Neural cell (in vitro differentiated cells): ENCODE measurements at regions not wholly inside any gene's neighbourhood (a gene's known extent, or its start where the extent isn't known, plus 50 kb on each side); places are given as distances from the start of the nearest gene placed in this dataset.

Experiments
- H2AFZ ChIP-seq: fragments of 200-600, 300-800 bp; sonication (generic), shearing (Covaris generic); 2 replicates; pipeline ENCODE4 v1.6.0; 2014; ENCODE audit warnings: low read depth, mild to moderate bottlenecking, antibody characterized with exemption, low read length, moderate library complexity
- H3F3A ChIP-seq: fragments of 200-600 bp; shearing (Covaris generic); 2 replicates; pipeline ENCODE4 v1.6.1; 2016; ENCODE audit warnings: mild to moderate bottlenecking, moderate library complexity, mixed read lengths, antibody characterized with exemption, low read length; ENCODE audit not compliant: insufficient read depth, poor library complexity, severe bottlenecking
- H3K27ac ChIP-seq: fragments of 200-600, 300-800 bp; sonication (generic), shearing (Covaris generic); 2 replicates; pipeline ENCODE4 v1.5.1; 2014; ENCODE audit warnings: mild to moderate bottlenecking, low read length, moderate library complexity
- H3K27me3 ChIP-seq: fragments of 300-800, 200-600 bp; sonication (generic), shearing (Covaris generic); 2 replicates; pipeline ENCODE4 v1.6.0; 2014; ENCODE audit warnings: mild to moderate bottlenecking, low read depth, low read length, moderate library complexity; ENCODE audit not compliant: insufficient read depth
- H3K36me3 ChIP-seq: fragments of 300-800, 200-600 bp; sonication (generic), shearing (Covaris generic); 2 replicates; pipeline ENCODE4 v1.5.1; 2014; ENCODE audit warnings: mild to moderate bottlenecking, antibody characterized with exemption, low read length, moderate library complexity; ENCODE audit not compliant: insufficient read depth
- H3K4me2 ChIP-seq: fragments of 300-800, 200-600 bp; sonication (generic), shearing (Covaris generic); 2 replicates; pipeline ENCODE4 v1.6.0; 2014; ENCODE audit warnings: mild to moderate bottlenecking, low read length
- H3K4me3 ChIP-seq: fragments of 300-800, 200-600 bp; sonication (generic), shearing (Covaris generic); 2 replicates; pipeline ENCODE4 v1.5.1; 2014; ENCODE audit warnings: mild to moderate bottlenecking, low read length, moderate library complexity
- H3K79me2 ChIP-seq: fragments of 200-600 bp; shearing (Covaris generic); replicated peaks from 2 replicates; pipeline ENCODE4 v1.6.0; 2014; ENCODE audit warnings: mild to moderate bottlenecking, low read length, moderate library complexity; ENCODE audit not compliant: insufficient read depth
- H3K9ac ChIP-seq: fragments of 300-800, 200-600 bp; sonication (generic), shearing (Covaris generic); 2 replicates; pipeline ENCODE4 v1.6.1; 2016; ENCODE audit warnings: mild to moderate bottlenecking, low read length, mixed read lengths
- H3K9me2 ChIP-seq: fragments of 200-600 bp; shearing (Covaris generic); 2 replicates; pipeline ENCODE4 v1.6.1; 2016; ENCODE audit warnings: mild to moderate bottlenecking, low read length, mixed read lengths; ENCODE audit not compliant: insufficient read depth
- H3K9me3 ChIP-seq: fragments of 200-600, 300-800 bp; sonication (generic), shearing (Covaris generic); 2 replicates; pipeline ENCODE4 v1.6.1; 2016; ENCODE audit warnings: mild to moderate bottlenecking, mixed run types, low read length, moderate library complexity, mixed read lengths
- H4K20me1 ChIP-seq: fragments of 200-600 bp; shearing (Covaris generic); 2 replicates; pipeline ENCODE4 v1.6.1; 2016; ENCODE audit warnings: mild to moderate bottlenecking, mixed run types; ENCODE audit not compliant: insufficient read depth
- CTCF ChIP-seq: fragments of 450-650 bp; IDR thresholded peaks from 2 replicates; pipeline ENCODE4 v1.5.1; 2014; ENCODE audit warnings: antibody characterized with exemption, mild to moderate bottlenecking, moderate library complexity; ENCODE audit not compliant: poor library complexity, severe bottlenecking
- EP300 ChIP-seq: fragments of 450-650 bp; conservative IDR thresholded peaks from 2 replicates; pipeline ENCODE4 v1.6.1; 2014; ENCODE audit warnings: antibody characterized with exemption, mild to moderate bottlenecking, moderate library complexity; ENCODE audit not compliant: poor library complexity, severe bottlenecking
- EZH2 ChIP-seq: fragments of 200-600, 300-800 bp; shearing (Covaris generic), sonication (generic); IDR thresholded peaks from 2 replicates; pipeline ENCODE4 v1.6.1; 2014; ENCODE audit warnings: antibody characterized with exemption, low read length, borderline replicate concordance, mild to moderate bottlenecking; ENCODE audit not compliant: insufficient read depth, poor library complexity, severe bottlenecking
- MXI1 ChIP-seq: fragments of 450-650 bp; conservative IDR thresholded peaks from 2 replicates; pipeline ENCODE4 v1.6.1; 2014; ENCODE audit warnings: antibody characterized with exemption, mild to moderate bottlenecking; ENCODE audit not compliant: poor library complexity, severe bottlenecking
- POLR2AphosphoS5 ChIP-seq: IDR thresholded peaks from 2 replicates; pipeline ENCODE4 v1.6.1; 2012
- RAD21 ChIP-seq: fragments of 450-650 bp; conservative IDR thresholded peaks from 2 replicates; pipeline ENCODE4 v1.6.1; 2014; ENCODE audit warnings: antibody characterized with exemption, mild to moderate bottlenecking, moderate library complexity
- REST ChIP-seq: IDR thresholded peaks from 2 replicates; pipeline ENCODE4 v1.6.1; 2012; ENCODE audit warnings: borderline replicate concordance
- SMC3 ChIP-seq: fragments of 450-650 bp; conservative IDR thresholded peaks from 2 replicates; pipeline ENCODE4 v1.6.1; 2014; ENCODE audit warnings: antibody characterized with exemption, mild to moderate bottlenecking, moderate library complexity; ENCODE audit not compliant: poor library complexity
- TAF1 ChIP-seq: IDR thresholded peaks from 2 replicates; pipeline ENCODE4 v1.6.1; 2012; ENCODE audit warnings: low read depth

GRCh38 chr7:125847055-125847454 is 917.4 kb upstream of the POT1 start:
- Histone ChIP-seq H3K79me2 (no peaks in the 10 kb centered on the region), H3K36me3 (no peaks in the 10 kb centered on the region), H3K4me3 (no peak overlapping the region), H2AFZ (no peak overlapping the region), H4K20me1 (no peaks in the 10 kb centered on the region), H3K27ac (no peak overlapping the region), H3K9me2 (no peaks in the 10 kb centered on the region), H3K9ac (no peak overlapping the region), H3K9me3 (no peaks in the 10 kb centered on the region), H3K4me2 (no peak overlapping the region), H3F3A (no peaks in the 10 kb centered on the region), H3K27me3 (no peaks in the 10 kb centered on the region)
- TF ChIP-seq CTCF (no peak), POLR2AphosphoS5 (no peak), REST (no peak), EP300 (no peak), RAD21 (no peak), TAF1 (no peak), EZH2 (no peak), MXI1 (no peak), SMC3 (no peak)

GRCh38 chr7:125845686-125846085 is 916.1 kb upstream of the POT1 start:
- Histone ChIP-seq H3K27me3 (no peaks in the 10 kb centered on the region), H3K4me3 (no peak overlapping the region)
- TF ChIP-seq CTCF, result no peak
- TF ChIP-seq SMC3, result no peak
- no peak for TF ChIP-seq EP300
- no peak for TF ChIP-seq TAF1
- no peak for TF ChIP-seq RAD21
- TF ChIP-seq REST, result no peak
- TF ChIP-seq MXI1, result no peak
- no peak for TF ChIP-seq POLR2AphosphoS5
- no peak for TF ChIP-seq EZH2

More at GRCh38 chr7:125845686-125846085, 916.1 kb upstream of the POT1 start:
- Histone ChIP-seq H4K20me1 (no peaks in the 10 kb centered on the region), H3K27ac (no peak overlapping the region), H3K9ac (no peak overlapping the region), H3K4me2 (no peak overlapping the region), H3F3A (no peaks in the 10 kb centered on the region), H3K36me3 (no peaks in the 10 kb centered on the region), H3K9me2 (no peaks in the 10 kb centered on the region), H3K79me2 (no peaks in the 10 kb centered on the region), H3K9me3 (no peaks in the 10 kb centered on the region), H2AFZ (no peak overlapping the region)
